OCI-LY1 (cell line): ENCODE measurements at regions not wholly inside any gene's neighbourhood (a gene's known extent, or its start where the extent isn't known, plus 50 kb on each side); places are given as distances from the start of the nearest gene placed in this dataset.

ENCODE experiments used
- EZH2 ChIP-seq: fragments of 200-600 bp; sonication (generic), shearing (Covaris generic); IDR thresholded peaks from 2 replicates; pipeline ENCODE4 v1.8.0; 2017; ENCODE audit warnings: borderline replicate concordance, mixed run types, mild to moderate bottlenecking, antibody characterized with exemption, low read length, moderate library complexity, mixed read lengths
- TF ChIP-seq, protein P1 (sequence below): fragments of 200-600 bp; sonication (generic), shearing (Covaris generic); IDR thresholded peaks from 2 replicates; pipeline ENCODE4 v1.5.1; 2017; ENCODE audit warnings: mild to moderate bottlenecking, antibody characterized with exemption, low read length, moderate library complexity, mixed read lengths

DNA sequence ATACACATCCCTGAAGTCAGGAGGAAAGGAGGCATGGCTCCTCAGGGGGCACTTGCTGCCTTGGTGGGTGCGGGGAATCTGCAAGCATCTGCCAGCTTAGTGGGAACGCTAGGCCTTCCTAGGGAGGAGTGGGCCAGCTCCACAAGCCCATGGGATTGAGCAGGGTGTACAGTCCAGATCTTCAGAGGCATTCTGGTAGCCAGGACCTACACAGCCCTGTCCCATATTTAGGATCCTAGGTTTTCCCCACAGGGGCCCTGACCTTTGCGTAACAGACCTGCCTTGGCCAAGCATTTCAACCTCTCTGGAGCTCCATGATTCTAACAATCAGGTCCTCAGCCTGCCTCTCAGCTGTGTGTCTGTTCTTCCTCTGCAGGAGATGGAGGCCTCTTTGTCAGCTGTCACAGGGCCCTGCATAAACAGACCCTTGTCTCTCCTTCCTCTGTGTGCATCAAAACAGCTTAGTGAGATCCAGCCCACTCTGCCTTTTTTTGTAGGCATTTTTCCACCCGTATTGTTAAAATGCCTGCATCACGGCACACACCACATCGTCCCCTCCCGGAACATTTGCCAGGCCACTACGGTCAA is 140.2 kb upstream of the NDUFV2 start:
- TF ChIP-seq, protein P1, sequence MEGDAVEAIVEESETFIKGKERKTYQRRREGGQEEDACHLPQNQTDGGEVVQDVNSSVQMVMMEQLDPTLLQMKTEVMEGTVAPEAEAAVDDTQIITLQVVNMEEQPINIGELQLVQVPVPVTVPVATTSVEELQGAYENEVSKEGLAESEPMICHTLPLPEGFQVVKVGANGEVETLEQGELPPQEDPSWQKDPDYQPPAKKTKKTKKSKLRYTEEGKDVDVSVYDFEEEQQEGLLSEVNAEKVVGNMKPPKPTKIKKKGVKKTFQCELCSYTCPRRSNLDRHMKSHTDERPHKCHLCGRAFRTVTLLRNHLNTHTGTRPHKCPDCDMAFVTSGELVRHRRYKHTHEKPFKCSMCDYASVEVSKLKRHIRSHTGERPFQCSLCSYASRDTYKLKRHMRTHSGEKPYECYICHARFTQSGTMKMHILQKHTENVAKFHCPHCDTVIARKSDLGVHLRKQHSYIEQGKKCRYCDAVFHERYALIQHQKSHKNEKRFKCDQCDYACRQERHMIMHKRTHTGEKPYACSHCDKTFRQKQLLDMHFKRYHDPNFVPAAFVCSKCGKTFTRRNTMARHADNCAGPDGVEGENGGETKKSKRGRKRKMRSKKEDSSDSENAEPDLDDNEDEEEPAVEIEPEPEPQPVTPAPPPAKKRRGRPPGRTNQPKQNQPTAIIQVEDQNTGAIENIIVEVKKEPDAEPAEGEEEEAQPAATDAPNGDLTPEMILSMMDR = no peak
- TF ChIP-seq EZH2 = no peak
